Mesodermal cell (in vitro differentiated cells): ENCODE measurements at regions not wholly inside any gene's neighbourhood (a gene's known extent, or its start where the extent isn't known, plus 50 kb on each side); places are given as distances from the start of the nearest gene placed in this dataset.
"Not testable (repeated sequence)": the region's sequence is repeated elsewhere in the genome, so short reads cannot be mapped to it uniquely, and the experiment has no call there.

Experiments used
- H3K27ac ChIP-seq: 2 replicates; pipeline ENCODE4 v1.7.0; 2013; ENCODE audit warnings: mild to moderate bottlenecking, low read depth, low read length, moderate library complexity; ENCODE audit not compliant: severe bottlenecking
- H3K36me3 ChIP-seq: 2 replicates; pipeline ENCODE4 v1.7.1; 2013; ENCODE audit warnings: mild to moderate bottlenecking, low read length, moderate library complexity; ENCODE audit not compliant: control insufficient read depth, insufficient read depth
- H3K4me1 ChIP-seq: one replicate; pipeline ENCODE4 v1.7.1; 2013; ENCODE audit warnings: mild to moderate bottlenecking, low read length; ENCODE audit not compliant: insufficient read depth, control insufficient read depth, poor library complexity, severe bottlenecking
- H3K4me3 ChIP-seq: 2 replicates; pipeline ENCODE4 v1.7.0; 2013; ENCODE audit warnings: low read length, control low read depth, mild to moderate bottlenecking; ENCODE audit not compliant: insufficient read depth, poor library complexity, severe bottlenecking; ENCODE audit errors: extremely low read depth
- H3K9me3 ChIP-seq: 2 replicates; pipeline ENCODE4 v1.7.1; 2013; ENCODE audit warnings: mild to moderate bottlenecking, low read length, moderate library complexity; ENCODE audit not compliant: control insufficient read depth
- WGBS, 2 experiments: methylation state at CpG; one replicate each; pipeline ENCODE4 v1.1.5; 2013; ENCODE audit warnings: missing lambda C conversion rate in 2 of 2; ENCODE audit not compliant: insufficient coverage in 2 of 2; 5-methylcytosine and 5-hydroxymethylcytosine counted together

- no peaks in the 10 kb centered on the region for H3K4me1 ChIP-seq
- no peaks in the 10 kb centered on the region for H3K36me3 ChIP-seq
- no peaks in the 10 kb centered on the region for H3K9me3 ChIP-seq
- H3K4me3 ChIP-seq, result no peak overlapping the region
- no peak overlapping the region for H3K27ac ChIP-seq
- 57 to 83% methylated on average over 1 to 2 of the region's 2 CpGs for WGBS, 2 experiments
Measured at GRCh38 chr4:153090181-153090580, 114.1 kb upstream of the TRIM2 start.

GRCh38 chr4:153090670-153091385 is 113.4 kb upstream of the TRIM2 start:
- WGBS, 2 experiments, result 94 to 98% methylated on average over 4 to 6 of the region's 6 CpGs
- Histone ChIP-seq H3K9me3 (no peaks in the 10 kb centered on the region), H3K27ac (no peak overlapping the region), H3K36me3 (no peaks in the 10 kb centered on the region), H3K4me3 (no peak overlapping the region), H3K4me1 (no peaks in the 10 kb centered on the region)

GRCh38 chr4:153093396-153093795 is 110.8 kb upstream of the TRIM2 start:
- Histone ChIP-seq H3K36me3 (no peaks in the 10 kb centered on the region), H3K9me3 (no peaks in the 10 kb centered on the region), H3K4me3 (no peak overlapping the region), H3K4me1 (no peaks in the 10 kb centered on the region), H3K27ac (no peak overlapping the region)
- WGBS, 2 experiments, result no CpG with 5 or more reads among the region's 1 CpG

GRCh38 chr4:153093802-153094201 is 110.4 kb upstream of the TRIM2 start:
- Histone ChIP-seq H3K9me3 (no peaks in the 10 kb centered on the region), H3K4me1 (no peaks in the 10 kb centered on the region), H3K27ac (no peak overlapping the region), H3K36me3 (no peaks in the 10 kb centered on the region), H3K4me3 (no peak overlapping the region)
- 75 to 80% methylated on average over 1 of the region's 4 CpGs for WGBS, 2 experiments

- H3K9me3 ChIP-seq, result no peaks in the 10 kb centered on the region
- H3K27ac ChIP-seq, result no peak overlapping the region
- no peaks in the 10 kb centered on the region for H3K4me1 ChIP-seq
- whole genome bisulfite sequencing, 2 experiments, result 86% methylated on average over 2 of the region's 3 CpGs; no CpG with 5 or more reads in 1 of the 2 experiments
- no peaks in the 10 kb centered on the region for H3K36me3 ChIP-seq
- H3K4me3 ChIP-seq, result no peak overlapping the region
Measured at GRCh38 chr4:153094435-153094834, 109.8 kb upstream of the TRIM2 start.

GRCh38 chr4:153095448-153096204 is 108.6 kb upstream of the TRIM2 start:
- Histone ChIP-seq H3K9me3 (no peaks in the 10 kb centered on the region), H3K4me1 (no peaks in the 10 kb centered on the region), H3K4me3 (no peak overlapping the region), H3K36me3 (no peaks in the 10 kb centered on the region), H3K27ac (no peak overlapping the region)
- WGBS, 2 experiments, result 94 to 95% methylated on average over 10 to 12 of the region's 14 CpGs

GRCh38 chr4:153096344-153096743 is 107.9 kb upstream of the TRIM2 start:
- Histone ChIP-seq H3K27ac (no peak overlapping the region), H3K9me3 (no peaks in the 10 kb centered on the region)
- WGBS, 2 experiments, result 87 to 100% methylated on average over 2 to 3 of the region's 3 CpGs

GRCh38 chr4:153098427-153098826 is 105.8 kb upstream of the TRIM2 start:
- WGBS, 2 experiments, result 71 to 82% methylated on average over 3 of the region's 3 CpGs
- Histone ChIP-seq H3K4me1 (no peaks in the 10 kb centered on the region), H3K4me3 (no peak overlapping the region), H3K27ac (no peak overlapping the region), H3K36me3 (no peaks in the 10 kb centered on the region), H3K9me3 (no peaks in the 10 kb centered on the region)

More at GRCh38 chr4:153096344-153096743, 107.9 kb upstream of the TRIM2 start:
- H3K4me1 ChIP-seq, result no peaks in the 10 kb centered on the region
- H3K4me3 ChIP-seq, result no peak overlapping the region
- no peaks in the 10 kb centered on the region for H3K36me3 ChIP-seq

GRCh38 chr4:153099391-153100140 is 104.7 kb upstream of the TRIM2 start:
- Histone ChIP-seq H3K9me3 (no peaks in the 10 kb centered on the region), H3K4me1 (no peaks in the 10 kb centered on the region), H3K4me3 (no peak overlapping the region), H3K36me3 (no peaks in the 10 kb centered on the region), H3K27ac (no peak overlapping the region)
- WGBS, 2 experiments, result 80 to 94% methylated on average over 1 to 2 of the region's 3 CpGs

- H3K27ac ChIP-seq, H3K36me3 ChIP-seq, H3K4me1 ChIP-seq, H3K9me3 ChIP-seq, H3K4me3 ChIP-seq: not testable (repeated sequence)
- WGBS, 2 experiments, result 100% methylated on average over 1 of the region's 2 CpGs
Measured at GRCh38 chr4:153106736-153107135, 97.5 kb upstream of the TRIM2 start.
